Mucosa of descending colon (tissue), 3 donors: ENCODE measurements at regions not wholly inside any gene's neighbourhood (a gene's known extent, or its start where the extent isn't known, plus 50 kb on each side); places are given as distances from the start of the nearest gene placed in this dataset.

ENCODE experiments used
- ATAC-seq: fragments of 200-7000 bp; cut with Tn5 transposase; one replicate; pipeline ENCODE4 v1.9.1; 2020; ENCODE audit warnings: mild to moderate bottlenecking, moderate library complexity
- DNase-seq, 3 donors: peaks; one replicate each; pipeline ENCODE4 v3.0.0-alpha.2; 2020
- H3K36me3 ChIP-seq: fragments of 200-600 bp; one replicate; pipeline ENCODE4 v1.8.0; 2021; ENCODE audit warnings: low read depth, mild to moderate bottlenecking
- H3K4me1 ChIP-seq: fragments of 200-600 bp; one replicate; pipeline ENCODE4 v1.8.0; 2021; ENCODE audit warnings: low read depth, mild to moderate bottlenecking
- H3K4me3 ChIP-seq: fragments of 200-600 bp; one replicate; pipeline ENCODE4 v1.8.0; 2021; ENCODE audit warnings: mild to moderate bottlenecking
- H3K9me3 ChIP-seq: fragments of 200-600 bp; one replicate; pipeline ENCODE4 v1.8.0; 2021; ENCODE audit warnings: mild to moderate bottlenecking
- intact Hi-C, 2 donors: fragments of 100-400 bp; cut with DNase I in 1 of 2; cut with micrococcal nuclease in 1 of 2; formaldehyde crosslinking; loops; one replicate each; pipeline versions ENCODE4 v1.11.0 to v1.11.1; 2022; cut with DNase I, micrococcal nuclease
- TF ChIP-seq, protein P1 (sequence below): fragments of 200-600 bp; IDR thresholded peaks from one replicate; pipeline ENCODE4 v1.8.0; 2022; ENCODE audit warnings: antibody characterized with exemption, mild to moderate bottlenecking
- donor health status: DM: no; HTN: no; CAD: no; lungs with moderate emphysema.
- donor health status: DM: no; HTN: no; CAD: no.
- donor health status: DM: no; HTN: yes; CAD: no.

- H3K4me3 ChIP-seq = no peak overlapping the region
- TF ChIP-seq, protein P1, sequence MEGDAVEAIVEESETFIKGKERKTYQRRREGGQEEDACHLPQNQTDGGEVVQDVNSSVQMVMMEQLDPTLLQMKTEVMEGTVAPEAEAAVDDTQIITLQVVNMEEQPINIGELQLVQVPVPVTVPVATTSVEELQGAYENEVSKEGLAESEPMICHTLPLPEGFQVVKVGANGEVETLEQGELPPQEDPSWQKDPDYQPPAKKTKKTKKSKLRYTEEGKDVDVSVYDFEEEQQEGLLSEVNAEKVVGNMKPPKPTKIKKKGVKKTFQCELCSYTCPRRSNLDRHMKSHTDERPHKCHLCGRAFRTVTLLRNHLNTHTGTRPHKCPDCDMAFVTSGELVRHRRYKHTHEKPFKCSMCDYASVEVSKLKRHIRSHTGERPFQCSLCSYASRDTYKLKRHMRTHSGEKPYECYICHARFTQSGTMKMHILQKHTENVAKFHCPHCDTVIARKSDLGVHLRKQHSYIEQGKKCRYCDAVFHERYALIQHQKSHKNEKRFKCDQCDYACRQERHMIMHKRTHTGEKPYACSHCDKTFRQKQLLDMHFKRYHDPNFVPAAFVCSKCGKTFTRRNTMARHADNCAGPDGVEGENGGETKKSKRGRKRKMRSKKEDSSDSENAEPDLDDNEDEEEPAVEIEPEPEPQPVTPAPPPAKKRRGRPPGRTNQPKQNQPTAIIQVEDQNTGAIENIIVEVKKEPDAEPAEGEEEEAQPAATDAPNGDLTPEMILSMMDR = no peak
- no peaks in the 10 kb centered on the region for H3K36me3 ChIP-seq
- H3K9me3 ChIP-seq = peaks cover 6% of the 10 kb centered on the region
- ATAC-seq = no peak
- intact Hi-C loops = no loop called here
- DNase-seq = peak; percentile 42 to 54 (median 50)
- no peaks in the 10 kb centered on the region for H3K4me1 ChIP-seq
These were observed 237.5 kb downstream of the CD83 start for GRCh38 chr6:14354919-14355572.

GRCh38 chr6:14359438-14359837 is 241.9 kb downstream of the CD83 start:
- Histone ChIP-seq H3K9me3 (no peaks in the 10 kb centered on the region), H3K36me3 (no peaks in the 10 kb centered on the region), H3K4me3 (no peak overlapping the region), H3K4me1 (no peaks in the 10 kb centered on the region)
- no peak for DNase-seq
- ATAC-seq = no peak
- TF ChIP-seq, protein P1 = no peak
- intact Hi-C loops = no loop called here

- H3K9me3 ChIP-seq = no peaks in the 10 kb centered on the region
- H3K4me3 ChIP-seq = no peak overlapping the region
- intact Hi-C loops = no loop called here
- TF ChIP-seq, protein P1 = no peak
- no peaks in the 10 kb centered on the region for H3K4me1 ChIP-seq
- ATAC-seq (no peak), DNase-seq (no peak)
- H3K36me3 ChIP-seq = no peaks in the 10 kb centered on the region
These were observed 243.0 kb downstream of the CD83 start for GRCh38 chr6:14360565-14360964.

- intact Hi-C loops = no loop called here
- TF ChIP-seq, protein P1 = no peak
- H3K36me3 ChIP-seq = no peaks in the 10 kb centered on the region
- no peak overlapping the region for H3K4me3 ChIP-seq
- no peaks in the 10 kb centered on the region for H3K4me1 ChIP-seq
- ATAC-seq (no peak), DNase-seq (no peak)
- no peaks in the 10 kb centered on the region for H3K9me3 ChIP-seq
These were observed 243.7 kb downstream of the CD83 start for GRCh38 chr6:14361297-14361696.

DNA sequence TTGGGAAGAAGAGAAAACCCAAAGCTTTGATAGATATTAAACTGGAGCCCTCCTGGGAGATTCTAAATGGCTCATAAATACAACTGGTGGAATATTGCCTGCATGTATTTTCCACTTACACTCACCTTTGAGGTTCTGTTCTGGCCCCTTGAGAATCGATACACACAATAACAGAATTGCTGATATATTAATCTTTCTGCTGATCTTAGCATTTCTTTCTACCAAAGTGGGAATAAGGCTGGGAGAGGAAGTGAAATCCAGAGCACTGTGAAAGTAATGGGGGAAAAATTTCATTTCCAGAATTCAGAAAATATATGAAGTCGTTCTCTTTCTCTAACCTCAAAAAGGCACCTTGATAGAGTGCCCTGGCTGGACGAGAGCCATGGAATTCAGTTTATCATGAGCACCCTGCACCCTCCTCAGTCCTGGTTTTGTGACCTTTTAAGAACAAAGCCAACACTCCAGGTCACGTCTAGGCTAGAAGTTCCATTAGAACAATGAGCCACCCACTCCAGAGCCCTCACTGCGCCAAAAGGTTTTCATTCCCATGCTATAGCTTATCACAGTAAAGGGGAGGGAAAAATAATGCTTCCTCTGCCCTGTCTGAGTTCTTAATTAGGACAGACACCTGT is 244.5 kb downstream of the CD83 start:
- H3K9me3 ChIP-seq = no peaks in the 10 kb centered on the region
- intact Hi-C loops = no loop called here
- no peaks in the 10 kb centered on the region for H3K36me3 ChIP-seq
- DNase-seq = no peak
- H3K4me3 ChIP-seq = no peak overlapping the region
- TF ChIP-seq, protein P1 = no peak
- H3K4me1 ChIP-seq = no peaks in the 10 kb centered on the region
- ATAC-seq = no peak
